ENCODE measurements at regions not wholly inside any gene's neighbourhood (a gene's known extent, or its start where the extent isn't known, plus 50 kb on each side); places are given as distances from the start of the nearest gene placed in this dataset.
"Not testable (repeated sequence)": the region's sequence is repeated elsewhere in the genome, so short reads cannot be mapped to it uniquely, and the experiment has no call there.

- 81% methylated on average over 2 of the region's 2 CpGs for WGBS (ENCODE audit: insufficient coverage)
- H3K27ac ChIP-seq (ENCODE audit: low read length); H3K27me3 Mint-ChIP-seq (ENCODE audit: low read depth in 2 of 2); H3K4me1 ChIP-seq (ENCODE audit: control insufficient read depth, insufficient read depth, low read length); H3K36me3 ChIP-seq (ENCODE audit: control insufficient read depth, insufficient read depth, low read length); H3K4me3 Mint-ChIP-seq; H3K27me3 ChIP-seq (ENCODE audit: control insufficient read depth, insufficient read depth, low read length); H3K4me1 Mint-ChIP-seq; intact Hi-C loops (cut with micrococcal nuclease); DNase-seq; H3K4me3 ChIP-seq (ENCODE audit: low read length); H3K27ac Mint-ChIP-seq; ATAC-seq: not testable (repeated sequence)
- peaks cover 28% of the 10 kb centered on the region for H3K9me3 ChIP-seq (ENCODE audit: control insufficient read depth, insufficient read depth, low read length)
- H3K36me3 Mint-ChIP-seq: peaks cover 42% of the 10 kb centered on the region
- H3K9me3 Mint-ChIP-seq: peaks cover 24 to 39% of the 10 kb centered on the region in 2 donors
Observed at GRCh38 chr22:10737931-10738330, 4790.1 kb upstream of the OR11H1 start.

DNA sequence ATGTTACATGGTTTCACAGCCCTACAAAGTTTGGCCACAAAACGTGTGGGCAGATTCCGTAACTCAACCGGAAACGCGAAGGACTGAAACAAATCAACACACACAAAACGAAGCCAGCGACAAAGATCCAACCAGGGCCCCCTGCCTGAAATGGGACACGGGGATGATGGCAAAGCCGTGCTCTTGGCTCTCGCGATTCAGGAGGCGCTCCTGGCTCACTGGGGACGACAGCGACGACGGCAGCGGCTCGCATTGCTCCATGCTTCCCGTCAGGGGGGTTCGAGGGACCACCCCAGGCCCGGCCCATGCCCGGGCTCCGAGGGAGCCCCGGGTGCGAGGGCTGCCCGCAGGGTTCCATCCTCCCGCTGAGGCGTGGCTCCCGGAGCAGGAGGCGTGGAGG, 4786.8 kb upstream of the OR11H1 start:
- Histone ChIP-seq H3K4me3 (ENCODE audit: low read length) (no peak overlapping the region), H3K27me3 (ENCODE audit: control insufficient read depth, insufficient read depth, low read length) (no peaks in the 10 kb centered on the region), H3K27ac (ENCODE audit: low read length) (no peak overlapping the region), H3K36me3 (ENCODE audit: control insufficient read depth, insufficient read depth, low read length) (no peaks in the 10 kb centered on the region), H3K4me1 (ENCODE audit: control insufficient read depth, insufficient read depth, low read length) (no peaks in the 10 kb centered on the region), H3K9me3 (ENCODE audit: control insufficient read depth, insufficient read depth, low read length) (peaks cover 37% of the 10 kb centered on the region)
- Mint-ChIP-seq H3K4me1 (no peaks in the 10 kb centered on the region), H3K27ac (no peak overlapping the region), H3K4me3 (no peak overlapping the region), H3K36me3 (peaks cover 47% of the 10 kb centered on the region), H3K27me3 (ENCODE audit: low read depth in 2 of 2) (no peaks in the 10 kb centered on the region), H3K9me3 (peaks cover 24 to 48% of the 10 kb centered on the region in 2 donors)
- no peak for TF ChIP-seq CTCF (IDR thresholded peaks at IDR 0.05)
- DNase-seq: no peak
- intact Hi-C loops (cut with micrococcal nuclease): no loop called here
- WGBS (ENCODE audit: insufficient coverage): 68% methylated on average over 30 of the region's 30 CpGs
- peak in 1 of 3 donors; percentile 12 for ATAC-seq

DNA sequence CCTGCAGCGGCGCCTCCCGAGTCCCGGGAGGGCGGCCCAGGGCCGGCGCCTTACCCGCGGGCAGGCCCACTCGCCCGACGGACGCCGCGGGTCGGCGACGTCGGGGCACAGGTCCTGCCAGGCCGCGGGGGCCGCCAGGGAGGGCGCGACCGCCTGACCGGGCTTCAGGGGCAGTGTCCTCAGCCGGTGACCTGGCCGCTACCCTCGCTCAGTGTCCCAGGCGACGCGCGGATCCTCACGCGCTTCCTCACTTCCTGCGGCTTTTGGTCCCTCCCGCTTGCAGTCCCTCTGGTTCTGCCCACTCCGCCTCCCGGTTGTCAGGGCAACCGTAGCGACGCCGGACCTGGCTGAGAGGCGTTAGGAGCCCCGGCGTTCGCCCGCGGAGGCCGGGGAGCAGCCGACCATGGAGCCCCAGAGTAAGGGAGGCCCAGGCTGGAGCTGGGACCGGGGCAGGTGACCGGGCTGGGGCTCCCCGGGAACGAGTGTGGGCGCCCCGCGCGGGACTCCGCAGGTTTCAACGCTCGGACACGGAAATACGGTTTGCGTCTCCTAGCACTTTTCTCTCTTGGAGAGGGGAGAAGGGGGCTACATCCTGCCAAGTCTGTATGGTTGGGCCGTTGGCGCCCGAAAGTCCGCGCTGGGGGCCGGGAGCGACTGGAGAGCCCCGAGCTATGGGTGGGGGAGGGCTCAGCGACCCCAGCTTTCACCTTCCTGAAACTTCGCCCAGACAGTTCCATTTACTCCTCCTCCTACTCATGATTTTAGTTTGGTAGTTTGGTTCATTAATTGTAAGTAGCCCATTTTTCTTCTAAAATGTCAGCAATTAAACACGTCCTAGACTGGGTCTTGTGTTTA, 4786.0 kb upstream of the OR11H1 start:
- H3K36me3 ChIP-seq (ENCODE audit: control insufficient read depth, insufficient read depth, low read length); H3K27me3 Mint-ChIP-seq (ENCODE audit: low read depth in 2 of 2); H3K27ac ChIP-seq (ENCODE audit: low read length); DNase-seq; H3K27me3 ChIP-seq (ENCODE audit: control insufficient read depth, insufficient read depth, low read length); H3K4me3 Mint-ChIP-seq; H3K4me3 ChIP-seq (ENCODE audit: low read length); H3K27ac Mint-ChIP-seq; H3K4me1 ChIP-seq (ENCODE audit: control insufficient read depth, insufficient read depth, low read length); intact Hi-C loops (cut with micrococcal nuclease); H3K4me1 Mint-ChIP-seq: not testable (repeated sequence)
- peak in 2 of 3 donors; percentile 25 to 26 for ATAC-seq
- 70% methylated on average over 75 of the region's 76 CpGs for WGBS (ENCODE audit: insufficient coverage)
- H3K36me3 Mint-ChIP-seq: peaks cover 46% of the 10 kb centered on the region
- H3K9me3 Mint-ChIP-seq: peaks cover 26 to 48% of the 10 kb centered on the region in 2 donors
- H3K9me3 ChIP-seq (ENCODE audit: control insufficient read depth, insufficient read depth, low read length): peaks cover 38% of the 10 kb centered on the region

DNA sequence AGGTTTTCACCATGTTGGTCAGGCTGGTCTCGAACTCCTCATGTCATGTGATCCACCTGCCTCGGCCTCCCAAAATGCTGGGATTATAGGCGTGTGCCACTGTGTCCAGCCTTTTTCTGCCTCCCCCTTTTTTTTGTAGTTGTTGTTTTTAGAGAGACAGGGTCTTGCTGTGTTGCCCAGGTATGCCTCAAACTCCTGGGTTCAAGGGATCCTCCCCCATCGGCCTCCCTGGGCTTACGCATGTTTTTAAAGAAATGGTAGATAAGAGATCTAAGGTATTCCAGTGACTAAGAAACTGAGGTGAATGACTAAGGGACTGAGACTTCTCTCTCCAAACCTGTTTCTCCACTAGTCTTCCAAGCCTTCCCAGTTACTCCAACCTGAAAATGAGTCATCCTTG, 4781.6 kb upstream of the OR11H1 start:
- not testable (repeated sequence) for ATAC-seq

GRCh38 chr22:10747227-10747626, 4780.8 kb upstream of the OR11H1 start:
- ATAC-seq; H3K4me3 ChIP-seq (ENCODE audit: low read length); intact Hi-C loops (cut with micrococcal nuclease); H3K36me3 ChIP-seq (ENCODE audit: control insufficient read depth, insufficient read depth, low read length); H3K4me1 ChIP-seq (ENCODE audit: control insufficient read depth, insufficient read depth, low read length); H3K27ac ChIP-seq (ENCODE audit: low read length); H3K27me3 ChIP-seq (ENCODE audit: control insufficient read depth, insufficient read depth, low read length); H3K4me3 Mint-ChIP-seq; H3K4me1 Mint-ChIP-seq; DNase-seq; H3K27me3 Mint-ChIP-seq (ENCODE audit: low read depth in 2 of 2); H3K27ac Mint-ChIP-seq: not testable (repeated sequence)
- H3K36me3 Mint-ChIP-seq: peaks cover 20% of the 10 kb centered on the region
- peaks cover 16 to 34% of the 10 kb centered on the region in 2 donors for H3K9me3 Mint-ChIP-seq
- peaks cover 24% of the 10 kb centered on the region for H3K9me3 ChIP-seq (ENCODE audit: control insufficient read depth, insufficient read depth, low read length)
- 47% methylated on average over 3 of the region's 6 CpGs for WGBS (ENCODE audit: insufficient coverage)

More for the DNA sequence above, 4781.6 kb upstream of the OR11H1 start:
- peaks cover 30% of the 10 kb centered on the region for H3K9me3 ChIP-seq (ENCODE audit: control insufficient read depth, insufficient read depth, low read length)
- H3K27me3 Mint-ChIP-seq (ENCODE audit: low read depth in 2 of 2); H3K4me1 Mint-ChIP-seq; H3K4me1 ChIP-seq (ENCODE audit: control insufficient read depth, insufficient read depth, low read length); H3K4me3 ChIP-seq (ENCODE audit: low read length); H3K36me3 ChIP-seq (ENCODE audit: control insufficient read depth, insufficient read depth, low read length); H3K27me3 ChIP-seq (ENCODE audit: control insufficient read depth, insufficient read depth, low read length); H3K27ac Mint-ChIP-seq; intact Hi-C loops (cut with micrococcal nuclease); H3K27ac ChIP-seq (ENCODE audit: low read length); H3K4me3 Mint-ChIP-seq; DNase-seq: not testable (repeated sequence)
- Mint-ChIP-seq H3K9me3 (peaks cover 13 to 29% of the 10 kb centered on the region in 2 donors), H3K36me3 (peaks cover 20% of the 10 kb centered on the region)
- 86% methylated on average over 5 of the region's 5 CpGs for WGBS (ENCODE audit: insufficient coverage)

- H3K36me3 Mint-ChIP-seq: peaks cover 19% of the 10 kb centered on the region
- H3K27ac ChIP-seq (ENCODE audit: low read length); H3K4me1 Mint-ChIP-seq; DNase-seq; intact Hi-C loops (cut with micrococcal nuclease); H3K27me3 ChIP-seq (ENCODE audit: control insufficient read depth, insufficient read depth, low read length); ATAC-seq; H3K4me3 Mint-ChIP-seq; H3K4me1 ChIP-seq (ENCODE audit: control insufficient read depth, insufficient read depth, low read length); H3K27me3 Mint-ChIP-seq (ENCODE audit: low read depth in 2 of 2); H3K27ac Mint-ChIP-seq; H3K4me3 ChIP-seq (ENCODE audit: low read length); H3K36me3 ChIP-seq (ENCODE audit: control insufficient read depth, insufficient read depth, low read length): not testable (repeated sequence)
- peaks cover 17 to 29% of the 10 kb centered on the region in 2 donors for H3K9me3 Mint-ChIP-seq
- peaks cover 19% of the 10 kb centered on the region for H3K9me3 ChIP-seq (ENCODE audit: control insufficient read depth, insufficient read depth, low read length)
Observed at GRCh38 chr22:10748751-10749150, 4779.2 kb upstream of the OR11H1 start.

- H3K27me3 ChIP-seq (ENCODE audit: control insufficient read depth, insufficient read depth, low read length); H3K27ac Mint-ChIP-seq; H3K4me3 ChIP-seq (ENCODE audit: low read length); H3K27ac ChIP-seq (ENCODE audit: low read length); H3K27me3 Mint-ChIP-seq (ENCODE audit: low read depth in 2 of 2); H3K4me1 Mint-ChIP-seq; H3K4me3 Mint-ChIP-seq; H3K36me3 ChIP-seq (ENCODE audit: control insufficient read depth, insufficient read depth, low read length); H3K4me1 ChIP-seq (ENCODE audit: control insufficient read depth, insufficient read depth, low read length); DNase-seq; intact Hi-C loops (cut with micrococcal nuclease): not testable (repeated sequence)
- 38% methylated on average over 2 of the region's 2 CpGs for WGBS (ENCODE audit: insufficient coverage)
- Mint-ChIP-seq H3K9me3 (peaks cover 15 to 26% of the 10 kb centered on the region in 2 donors), H3K36me3 (peaks cover 24% of the 10 kb centered on the region)
- ATAC-seq: peak in 1 of 3 donors; percentile 36
- peaks cover 22% of the 10 kb centered on the region for H3K9me3 ChIP-seq (ENCODE audit: control insufficient read depth, insufficient read depth, low read length)
Observed at GRCh38 chr22:10749423-10749822, 4778.6 kb upstream of the OR11H1 start.

Measured in natural killer cell (primary cell).